ENCODE measurements at regions not wholly inside any gene's neighbourhood (a gene's known extent, or its start where the extent isn't known, plus 50 kb on each side); places are given as distances from the start of the nearest gene placed in this dataset.

DNA sequence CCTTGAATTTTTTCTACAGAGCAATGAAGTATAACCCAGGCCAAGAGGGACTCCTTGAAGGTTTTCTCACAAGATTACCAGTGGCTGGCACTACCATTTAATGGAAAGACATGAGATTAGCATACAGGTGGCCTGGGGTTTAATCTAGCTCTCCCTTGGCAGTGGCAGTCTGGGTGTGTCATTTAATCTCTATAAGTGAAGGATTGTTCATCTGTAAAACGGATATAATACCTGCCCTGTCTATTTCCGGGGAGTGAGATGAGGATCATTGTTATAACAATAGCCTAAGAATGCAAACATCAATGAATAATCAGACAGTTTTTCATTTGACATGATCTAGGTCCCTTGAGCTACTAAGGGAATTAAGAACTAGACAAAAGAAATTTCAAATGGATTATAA lies 168.7 kb upstream of the CPNE8 start (continued):
- no peak for TF ChIP-seq EGR1 (IDR thresholded peaks at IDR 0.05; ENCODE audit: low read depth)
- TF ChIP-seq ELF1 (IDR thresholded peaks at IDR 0.05; ENCODE audit: borderline replicate concordance, low read depth) = no peak

GRCh38 chr12:39072658-39073057 lies 167.3 kb upstream of the CPNE8 start:
- Histone ChIP-seq H3K27ac (ENCODE audit: low read depth, low read length) (no peak overlapping the region), H3K36me3 (ENCODE audit: control insufficient read depth in 1 of 2, insufficient read depth in 2 of 2, low read length in 2 of 2) (no peaks in the 10 kb centered on the region), H3K9ac (ENCODE audit: low read length) (no peak overlapping the region), H3K4me3 (replicated peaks in 1 of 2; ENCODE audit: low read depth in 1 of 2, low read length in 2 of 2) (no peak overlapping the region), H3K79me2 (ENCODE audit: insufficient read depth, low read length) (no peaks in the 10 kb centered on the region), H4K20me1 (ENCODE audit: insufficient read depth) (no peaks in the 10 kb centered on the region; the same call in 1 of the 2 replicates), H2AFZ (ENCODE audit: low read depth, low read length, poor library complexity, severe bottlenecking) (no peak overlapping the region), H3K27me3 (ENCODE audit: insufficient read depth, low read length) (no peaks in the 10 kb centered on the region), H3K9me2 (ENCODE audit: insufficient read depth) (no peaks in the 10 kb centered on the region), H3K9me3 (ENCODE audit: control insufficient read depth in 1 of 2, insufficient read depth in 1 of 2, low read depth in 1 of 2, low read length in 2 of 2) (no peaks in the 10 kb centered on the region), H3K4me2 (ENCODE audit: low read length) (no peak overlapping the region), H3K4me1 (ENCODE audit: control insufficient read depth in 1 of 2, insufficient read depth in 2 of 2, low read length in 2 of 2) (no peaks in the 10 kb centered on the region)
- CTCF ChIA-PET = no interaction called here
- no TSS peak for BruUV-seq (replicated peaks)
- POLR2A ChIA-PET = no interaction called here
- TF ChIP-seq POLR2AphosphoS5 (IDR thresholded peaks at IDR 0.05; ENCODE audit: low read depth, low read length) (no peak), POLR2A (IDR thresholded peaks at IDR 0.05; ENCODE audit: borderline replicate concordance, extremely low read depth, insufficient read depth, insufficient read length) (no peak), FOSL1 (IDR thresholded peaks at IDR 0.05; ENCODE audit: low read depth) (no peak), SRF (IDR thresholded peaks at IDR 0.05; ENCODE audit: low read depth) (no peak), CBX3 (IDR thresholded peaks at IDR 0.05; ENCODE audit: low read depth) (no peak), EZH2phosphoT487 (IDR thresholded peaks at IDR 0.05; ENCODE audit: borderline replicate concordance) (no peak), JUND (IDR thresholded peaks at IDR 0.05) (no peak), ZNF274 (IDR thresholded peaks at IDR 0.05; ENCODE audit: low read depth, low read length) (no peak)
- TF ChIP-seq, protein P1, sequence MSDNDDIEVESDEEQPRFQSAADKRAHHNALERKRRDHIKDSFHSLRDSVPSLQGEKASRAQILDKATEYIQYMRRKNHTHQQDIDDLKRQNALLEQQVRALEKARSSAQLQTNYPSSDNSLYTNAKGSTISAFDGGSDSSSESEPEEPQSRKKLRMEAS (IDR thresholded peaks at IDR 0.05) = no peak
- intact Hi-C loops (cut with micrococcal nuclease) = no loop called here
- RAD21 ChIA-PET (ENCODE audit: low non-redundant PET in 1 of 2, low total read pairs in 2 of 2, uncharacterized antibody in 2 of 2, unreplicated experiment in 2 of 2) = no interaction called here
- DNase-seq (ENCODE audit: low read depth, low spot score) (no peak), ATAC-seq (no peak)

DNA sequence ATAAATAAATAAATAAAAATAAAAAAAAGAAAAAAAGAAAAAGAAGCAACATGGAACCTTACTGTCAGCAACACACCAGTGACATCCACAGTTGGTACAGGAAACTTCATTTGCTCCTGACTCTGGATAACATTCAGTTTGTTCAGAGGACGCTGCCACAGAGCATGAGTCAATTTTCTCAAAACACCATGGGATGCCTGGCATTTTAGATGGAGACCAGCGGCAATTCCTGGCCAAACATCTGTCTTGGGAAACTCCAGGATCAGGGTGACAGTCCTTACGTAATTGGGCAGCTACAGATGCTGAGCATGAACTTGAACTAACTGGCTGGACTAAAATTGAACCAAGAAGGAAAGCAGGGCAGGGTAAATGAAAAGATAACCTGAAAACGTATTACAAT lies 166.2 kb upstream of the CPNE8 start:
- intact Hi-C loops (cut with micrococcal nuclease) = no loop called here
- no peaks in the 10 kb centered on the region for H3K27me3 ChIP-seq (ENCODE audit: insufficient read depth, low read length)
- no TSS peak for BruUV-seq (replicated peaks)
- H3K27ac ChIP-seq (ENCODE audit: low read depth, low read length) = no peak overlapping the region
- H3K4me1 ChIP-seq (ENCODE audit: control insufficient read depth in 1 of 2, insufficient read depth in 2 of 2, low read length in 2 of 2) = no peaks in the 10 kb centered on the region
- H3K9ac ChIP-seq (ENCODE audit: low read length) = no peak overlapping the region
- H3K4me3 ChIP-seq (replicated peaks in 1 of 2; ENCODE audit: low read depth in 1 of 2, low read length in 2 of 2) = no peak overlapping the region
- CTCF ChIA-PET = no interaction called here
- no peak overlapping the region for H2AFZ ChIP-seq (ENCODE audit: low read depth, low read length, poor library complexity, severe bottlenecking)
- ATAC-seq (no peak), DNase-seq (ENCODE audit: low read depth, low spot score) (no peak)
- H3K4me2 ChIP-seq (ENCODE audit: low read length) = no peak overlapping the region
- H3K9me3 ChIP-seq (ENCODE audit: control insufficient read depth in 1 of 2, insufficient read depth in 1 of 2, low read depth in 1 of 2, low read length in 2 of 2) = no peaks in the 10 kb centered on the region
- RAD21 ChIA-PET (ENCODE audit: low non-redundant PET in 1 of 2, low total read pairs in 2 of 2, uncharacterized antibody in 2 of 2, unreplicated experiment in 2 of 2) = no interaction called here
- H3K9me2 ChIP-seq (ENCODE audit: insufficient read depth) = no peaks in the 10 kb centered on the region
- no peaks in the 10 kb centered on the region for H3K36me3 ChIP-seq (ENCODE audit: control insufficient read depth in 1 of 2, insufficient read depth in 2 of 2, low read length in 2 of 2)
- H3K79me2 ChIP-seq (ENCODE audit: insufficient read depth, low read length) = no peaks in the 10 kb centered on the region
- POLR2A ChIA-PET = no interaction called here
- H4K20me1 ChIP-seq (ENCODE audit: insufficient read depth) = no peaks in the 10 kb centered on the region; the same call in 1 of the 2 replicates
- TF ChIP-seq CBX3 (IDR thresholded peaks at IDR 0.05; ENCODE audit: low read depth) (no peak), TCF7L2 (IDR thresholded peaks at IDR 0.05; ENCODE audit: borderline replicate concordance, extremely low read depth, insufficient read depth, insufficient read length) (no peak), RAD21 (IDR thresholded peaks at IDR 0.05; ENCODE audit: low read depth) (no peak), CEBPB (IDR thresholded peaks at IDR 0.05; ENCODE audit: low read depth) (no peak), POLR2AphosphoS5 (IDR thresholded peaks at IDR 0.05; ENCODE audit: low read depth, low read length) (no peak), SIN3A (IDR thresholded peaks at IDR 0.05; ENCODE audit: low read depth) (no peak), SRF (IDR thresholded peaks at IDR 0.05; ENCODE audit: low read depth) (no peak), FOSL1 (IDR thresholded peaks at IDR 0.05; ENCODE audit: low read depth) (no peak), YY1 (IDR thresholded peaks at IDR 0.05; ENCODE audit: extremely low read depth, insufficient replicate concordance, low read depth, low read length) (no peak), ZFX (IDR thresholded peaks at IDR 0.05) (no peak)
- TF ChIP-seq, protein P1 (IDR thresholded peaks at IDR 0.05) = no peak
- TF ChIP-seq, protein P2, sequence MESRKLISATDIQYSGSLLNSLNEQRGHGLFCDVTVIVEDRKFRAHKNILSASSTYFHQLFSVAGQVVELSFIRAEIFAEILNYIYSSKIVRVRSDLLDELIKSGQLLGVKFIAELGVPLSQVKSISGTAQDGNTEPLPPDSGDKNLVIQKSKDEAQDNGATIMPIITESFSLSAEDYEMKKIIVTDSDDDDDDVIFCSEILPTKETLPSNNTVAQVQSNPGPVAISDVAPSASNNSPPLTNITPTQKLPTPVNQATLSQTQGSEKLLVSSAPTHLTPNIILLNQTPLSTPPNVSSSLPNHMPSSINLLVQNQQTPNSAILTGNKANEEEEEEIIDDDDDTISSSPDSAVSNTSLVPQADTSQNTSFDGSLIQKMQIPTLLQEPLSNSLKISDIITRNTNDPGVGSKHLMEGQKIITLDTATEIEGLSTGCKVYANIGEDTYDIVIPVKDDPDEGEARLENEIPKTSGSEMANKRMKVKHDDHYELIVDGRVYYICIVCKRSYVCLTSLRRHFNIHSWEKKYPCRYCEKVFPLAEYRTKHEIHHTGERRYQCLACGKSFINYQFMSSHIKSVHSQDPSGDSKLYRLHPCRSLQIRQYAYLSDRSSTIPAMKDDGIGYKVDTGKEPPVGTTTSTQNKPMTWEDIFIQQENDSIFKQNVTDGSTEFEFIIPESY (IDR thresholded peaks at IDR 0.05; ENCODE audit: extremely low read depth, insufficient replicate concordance, low read length) = no peak
